ENCODE measurements at regions not wholly inside any gene's neighbourhood (a gene's known extent, or its start where the extent isn't known, plus 50 kb on each side); places are given as distances from the start of the nearest gene placed in this dataset.

- Histone ChIP-seq H3K4me3 (replicated peaks in 1 of 3; ENCODE audit: insufficient read depth in 1 of 3, low read depth in 2 of 3, low read length in 3 of 3) (no peak overlapping the region), H2AFZ (ENCODE audit: low read length) (no peak overlapping the region), H3K27ac (ENCODE audit: extremely low read length, insufficient read depth, low read length) (no peak overlapping the region), H3K4me1 (ENCODE audit: insufficient read depth, low read length) (no peaks in the 10 kb centered on the region), H3K79me2 (ENCODE audit: insufficient read depth, low read length) (no peaks in the 10 kb centered on the region), H3K36me3 (replicated peaks in 1 of 2; ENCODE audit: control insufficient read depth in 1 of 2, insufficient read depth in 2 of 2, low read length in 2 of 2) (no peaks in the 10 kb centered on the region), H3K9ac (ENCODE audit: insufficient read depth, low read depth, low read length) (no peak overlapping the region), H3K9me3 (ENCODE audit: low read length) (peaks cover 64% of the 10 kb centered on the region), H3K4me2 (ENCODE audit: low read depth, low read length) (no peak overlapping the region), H4K20me1 (ENCODE audit: insufficient read depth, low read length) (no peaks in the 10 kb centered on the region), H3K27me3 (ENCODE audit: control insufficient read depth in 1 of 2, insufficient read depth in 2 of 2, low read length in 2 of 2) (no peaks in the 10 kb centered on the region)
- ATAC-seq (no peak), FAIRE-seq (no peak), DNase-seq (ENCODE audit: low spot score) (no peak)
- in situ Hi-C loops (cut with HindIII; ENCODE audit: extremely low pct_ligation_motif_present, low pct_unique_long_range_greater_than_20kb) (no loop called here), intact Hi-C loops (cut with micrococcal nuclease; ENCODE audit: unreplicated experiment) (no loop called here)
- no peak for TF ChIP-seq THAP7 (CRISPR knock-in tag; IDR thresholded peaks at IDR 0.05)
- no peak for TF ChIP-seq BRCA1 (CRISPR knock-in tag; IDR thresholded peaks at IDR 0.05)
- no peak for TF ChIP-seq ZNF816 (CRISPR knock-in tag; IDR thresholded peaks at IDR 0.05; ENCODE audit: borderline replicate concordance)
- 1% methylated on average over 3 of the region's 3 CpGs for WGBS (ENCODE audit: low lambda C conversion rate)
- no TSS peak for BruUV-seq (replicated peaks)
- CTCF ChIA-PET (ENCODE audit: low intra/inter-chr PET ratio, low total read pairs), result no interaction called here
- POLR2A ChIA-PET, result no interaction called here
Observed at GRCh38 chr14:41355866-41356265, 250.8 kb upstream of the LRFN5 start.

GRCh38 chr14:41350476-41350875 lies 256.2 kb upstream of the LRFN5 start:
- WGBS (ENCODE audit: low lambda C conversion rate), result 50% methylated on average over 7 of the region's 7 CpGs
- Histone ChIP-seq H3K4me2 (ENCODE audit: low read depth, low read length) (no peak overlapping the region), H4K20me1 (ENCODE audit: insufficient read depth, low read length) (no peaks in the 10 kb centered on the region), H3K79me2 (ENCODE audit: insufficient read depth, low read length) (no peaks in the 10 kb centered on the region), H2AFZ (ENCODE audit: low read length) (no peak overlapping the region), H3K36me3 (replicated peaks in 1 of 2; ENCODE audit: control insufficient read depth in 1 of 2, insufficient read depth in 2 of 2, low read length in 2 of 2) (no peaks in the 10 kb centered on the region), H3K27me3 (ENCODE audit: control insufficient read depth in 1 of 2, insufficient read depth in 2 of 2, low read length in 2 of 2) (no peaks in the 10 kb centered on the region), H3K4me1 (ENCODE audit: insufficient read depth, low read length) (no peaks in the 10 kb centered on the region), H3K27ac (ENCODE audit: extremely low read length, insufficient read depth, low read length) (no peak overlapping the region), H3K9ac (ENCODE audit: insufficient read depth, low read depth, low read length) (no peak overlapping the region), H3K4me3 (replicated peaks in 1 of 3; ENCODE audit: insufficient read depth in 1 of 3, low read depth in 2 of 3, low read length in 3 of 3) (no peak overlapping the region), H3K9me3 (ENCODE audit: low read length) (peaks cover 75% of the 10 kb centered on the region)
- CTCF ChIA-PET (ENCODE audit: low intra/inter-chr PET ratio, low total read pairs), result no interaction called here
- no peak for DNase-seq (ENCODE audit: low spot score)
- 0 out of 2 replicates have a peak, but pooled peaks have one; percentile 10 for TF ChIP-seq HES4 (CRISPR knock-in tag; IDR thresholded peaks at IDR 0.05; ENCODE audit: borderline replicate concordance)
- no peak for TF ChIP-seq ZBTB37 (CRISPR knock-in tag; IDR thresholded peaks at IDR 0.05)
- no peak for TF ChIP-seq ZC3H13 (CRISPR knock-in tag; IDR thresholded peaks at IDR 0.05)
- no peak for TF ChIP-seq CBX1 (IDR thresholded peaks at IDR 0.05; ENCODE audit: low read depth)
- intact Hi-C loops (cut with micrococcal nuclease; ENCODE audit: unreplicated experiment), result no loop called here
- FAIRE-seq, result no peak
- POLR2A ChIA-PET, result no interaction called here
- in situ Hi-C loops (cut with HindIII; ENCODE audit: extremely low pct_ligation_motif_present, low pct_unique_long_range_greater_than_20kb), result no loop called here
- no TSS peak for BruUV-seq (replicated peaks)
- ATAC-seq, result peak; percentile 42

Measured in HepG2 (cell line).